Activated CD4-positive, alpha-beta memory T cell treated with anti-CD3 and anti-CD28 coated beads for 36 hours (primary cell): ENCODE measurements at regions not wholly inside any gene's neighbourhood (a gene's known extent, or its start where the extent isn't known, plus 50 kb on each side); places are given as distances from the start of the nearest gene placed in this dataset.
A peak's percentile ranks its signal among the peaks of the same experiment; 100 is the strongest.

Source experiments
- CTCF ChIA-PET: fragments of 350-600 bp; sonication (Branson Sonifier 250); formaldehyde crosslinking; loops from one replicate; lab custom pipeline; 2021; ENCODE audit warnings: antibody characterized with exemption, inconsistent platforms; lab: Charles Lee
- POLR2A ChIA-PET: fragments of 350-600 bp; sonication (Branson Sonifier 250); formaldehyde crosslinking; loops from one replicate; lab custom pipeline; 2021; ENCODE audit warnings: antibody characterized with exemption; lab: Charles Lee
- DNase-seq: peaks from one replicate; pipeline ENCODE4 v3.0.0-alpha.2; 2020
- H3K27ac Mint-ChIP-seq: one replicate; pipeline ENCODE4 v1.8.0; 2021; ENCODE audit warnings: mixed read lengths
- H3K27me3 Mint-ChIP-seq: one replicate; pipeline ENCODE4 v1.8.0; 2021; ENCODE audit warnings: mixed read lengths
- H3K36me3 Mint-ChIP-seq: one replicate; pipeline ENCODE4 v1.8.0; 2021; ENCODE audit warnings: mixed read lengths
- H3K4me1 Mint-ChIP-seq: one replicate; pipeline ENCODE4 v1.8.0; 2021; ENCODE audit warnings: low read depth, mixed read lengths
- H3K4me3 Mint-ChIP-seq: one replicate; pipeline ENCODE4 v1.8.0; 2021; ENCODE audit warnings: mild to moderate bottlenecking, mixed read lengths
- H3K9me3 Mint-ChIP-seq: one replicate; pipeline ENCODE4 v1.8.0; 2021; ENCODE audit warnings: mixed read lengths
- intact Hi-C: fragments of 100-400 bp; cut with micrococcal nuclease; formaldehyde crosslinking; loops from one replicate; pipeline ENCODE4 v1.15.1; 2023

DNA sequence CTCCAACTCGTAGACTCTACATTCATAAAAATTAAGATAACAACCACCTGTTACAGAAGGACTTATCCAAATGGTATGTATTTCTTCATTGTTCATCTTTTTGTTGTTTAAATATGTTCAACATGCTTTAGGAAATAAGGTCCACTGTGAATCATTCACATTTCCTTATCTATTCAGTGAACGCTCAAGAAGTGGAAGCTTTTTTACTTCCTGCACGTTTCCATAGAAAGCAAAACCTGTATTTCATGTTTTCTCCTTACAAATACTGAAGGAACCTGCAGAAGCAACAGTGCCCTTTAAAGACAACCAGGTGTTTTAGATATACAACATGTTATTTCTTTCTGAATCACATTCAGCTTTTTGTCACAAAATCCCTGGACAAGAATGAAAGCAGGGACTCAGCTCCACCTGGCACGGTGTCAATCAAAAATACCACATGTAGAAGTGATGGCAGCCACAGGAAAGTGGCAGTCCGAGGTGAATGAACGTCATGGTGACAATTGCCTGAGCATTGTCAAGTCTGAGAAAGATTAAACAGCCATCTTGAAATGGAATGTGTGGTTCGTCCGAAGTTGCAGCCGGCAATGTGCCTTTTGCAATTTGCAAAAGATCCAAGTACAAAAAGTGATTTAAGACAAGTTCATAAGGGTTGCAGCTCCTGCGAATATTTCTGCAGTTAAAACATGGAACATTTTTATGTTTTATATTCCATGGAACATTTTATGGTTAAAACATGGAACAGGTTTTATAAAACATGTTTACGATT, 66.7 kb upstream of the RIPOR2 start:
- H3K9me3 Mint-ChIP-seq, result no peaks in the 10 kb centered on the region
- POLR2A ChIA-PET, result no interaction called here
- no peaks in the 10 kb centered on the region for H3K27me3 Mint-ChIP-seq

DNA sequence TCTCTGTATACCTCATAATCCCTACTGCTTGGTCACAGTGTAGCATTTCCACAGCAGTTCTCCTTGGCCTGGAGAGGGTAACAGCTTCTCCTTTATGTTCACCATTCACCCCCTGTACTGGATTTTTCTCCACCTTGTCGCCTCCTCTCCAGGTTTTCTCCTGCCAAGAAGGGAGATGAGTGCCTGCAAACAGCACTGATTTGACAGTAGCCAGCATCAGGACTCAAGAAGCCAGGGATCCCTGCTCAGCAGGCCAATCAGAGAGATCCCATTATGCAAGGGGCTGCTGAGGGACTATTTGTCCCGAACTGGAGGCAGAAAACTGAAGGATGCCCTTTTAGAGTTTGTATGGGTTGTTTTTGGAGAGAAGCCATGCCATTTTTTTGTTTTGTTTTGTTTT, 68.6 kb upstream of the RIPOR2 start:
- intact Hi-C loops, result no loop called here
- ChIA-PET POLR2A (no interaction called here), CTCF (interaction anchor here (1.1 to 6.4 kb wide), 5 partner anchors 12 to 71 kb away, joined by 3 to 82 read pairs (median 24); no protein-coding TSS in a partner anchor)
- no peak for DNase-seq
- Mint-ChIP-seq H3K9me3 (no peaks in the 10 kb centered on the region), H3K27ac (no peak overlapping the region), H3K36me3 (no peaks in the 10 kb centered on the region), H3K27me3 (no peaks in the 10 kb centered on the region), H3K4me3 (no peak overlapping the region), H3K4me1 (peaks cover 66% of the 10 kb centered on the region)

More for the DNA sequence above, 66.7 kb upstream of the RIPOR2 start:
- H3K27ac Mint-ChIP-seq, result no peak overlapping the region
- peaks cover 65% of the 10 kb centered on the region for H3K4me1 Mint-ChIP-seq
- intact Hi-C loops, result no loop called here
- H3K36me3 Mint-ChIP-seq, result no peaks in the 10 kb centered on the region
- no peak for DNase-seq
- no peak overlapping the region for H3K4me3 Mint-ChIP-seq
- CTCF ChIA-PET, result interaction anchor here (0.7 to 2.6 kb wide), 2 partner anchors 11 to 93 kb away, joined by 3 to 17 read pairs; no protein-coding TSS in a partner anchor

DNA sequence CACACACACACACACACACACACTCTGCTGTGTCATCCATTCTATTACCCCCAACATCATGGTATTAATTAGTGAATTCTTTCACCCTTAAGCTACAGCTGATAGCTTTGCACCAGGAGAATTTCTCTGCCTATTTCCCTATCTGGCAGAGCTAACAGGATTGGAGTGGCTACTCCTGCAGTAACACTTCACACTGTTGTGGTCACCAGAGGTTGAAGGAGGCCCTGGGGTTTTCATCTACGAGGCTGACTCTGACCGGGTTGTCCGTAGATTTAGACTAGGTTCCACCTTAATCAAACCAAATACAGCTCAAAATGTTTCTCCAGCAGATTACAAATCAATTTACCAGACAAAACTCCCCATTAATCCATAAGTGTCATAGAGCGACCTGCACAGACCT, 69.2 kb upstream of the RIPOR2 start:
- intact Hi-C loops, result no loop called here
- no peaks in the 10 kb centered on the region for H3K27me3 Mint-ChIP-seq
- CTCF ChIA-PET, result interaction anchor here (0.6 to 6.4 kb wide), 6 partner anchors 12 to 295 kb away, joined by 3 to 82 read pairs (median 15); no protein-coding TSS in a partner anchor
- H3K36me3 Mint-ChIP-seq, result no peaks in the 10 kb centered on the region
- H3K4me1 Mint-ChIP-seq, result peaks cover 68% of the 10 kb centered on the region
- H3K9me3 Mint-ChIP-seq, result no peaks in the 10 kb centered on the region
- POLR2A ChIA-PET, result interaction anchor here (0.7 to 1.4 kb wide), 3 partner anchors 13 to 149 kb away, joined by 3 to 6 read pairs (median 3); no protein-coding TSS in a partner anchor
- H3K27ac Mint-ChIP-seq, result no peak overlapping the region
- DNase-seq, result no peak
- no peak overlapping the region for H3K4me3 Mint-ChIP-seq

DNA sequence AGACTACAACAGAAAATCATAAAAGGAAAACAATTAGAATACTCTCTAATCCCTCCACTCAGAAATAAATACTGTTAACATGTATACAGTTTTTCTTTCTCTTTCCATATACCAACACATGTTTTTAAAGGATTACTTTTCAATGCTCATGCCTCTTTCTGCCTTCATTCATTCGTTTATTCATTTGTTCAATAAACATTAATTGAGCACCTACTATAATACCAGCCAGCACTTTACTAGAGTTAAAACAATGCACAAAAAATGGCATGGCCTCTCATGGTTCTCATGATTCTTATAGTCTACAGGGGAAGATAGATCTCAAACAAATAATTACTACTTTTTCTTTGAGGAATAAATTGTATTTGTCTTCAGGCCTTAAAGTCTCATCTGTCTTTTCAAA, 70.3 kb upstream of the RIPOR2 start:
- Mint-ChIP-seq H3K4me1 (peaks cover 73% of the 10 kb centered on the region), H3K27me3 (no peaks in the 10 kb centered on the region), H3K4me3 (no peak overlapping the region), H3K9me3 (no peaks in the 10 kb centered on the region), H3K36me3 (no peaks in the 10 kb centered on the region), H3K27ac (peak overlapping the region; percentile 78)
- ChIA-PET POLR2A (interaction anchor here (0.8 to 2.7 kb wide), 5 partner anchors 20 to 150 kb away, joined by 3 to 15 read pairs (median 5); partner anchors contain the start of gene RIPOR2), CTCF (interaction anchor here (0.9 to 6.4 kb wide), 7 partner anchors 11 to 425 kb away, joined by 3 to 82 read pairs (median 7); no protein-coding TSS in a partner anchor)
- DNase-seq, result no peak
- intact Hi-C loops, result loop anchor here (2.0 kb wide), 2 partner anchors 71 to 97 kb away; partner anchors contain the start of gene RIPOR2

DNA sequence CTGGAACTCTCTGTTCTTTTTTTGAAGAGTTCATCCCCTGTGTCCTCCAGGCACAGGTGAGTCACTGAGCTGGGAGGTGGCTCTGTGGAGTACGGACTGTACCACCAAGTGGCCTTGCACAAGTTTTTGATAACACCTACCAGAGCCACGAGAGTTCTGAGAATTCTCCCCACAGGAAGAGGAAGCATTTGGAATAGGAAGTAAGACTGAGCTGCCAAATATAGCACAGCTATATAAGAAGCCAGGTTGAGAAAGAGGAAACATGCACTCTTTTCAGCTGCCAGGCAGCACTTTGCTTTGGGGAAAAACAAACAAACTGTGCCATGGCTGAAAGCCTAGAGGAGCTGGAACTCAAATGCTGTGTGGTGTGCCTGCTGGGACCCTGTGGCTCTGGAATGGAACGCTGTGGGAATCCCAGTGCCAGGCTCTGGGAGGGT, 70.8 kb upstream of the RIPOR2 start:
- H3K27me3 Mint-ChIP-seq, result no peaks in the 10 kb centered on the region
- intact Hi-C loops, result loop anchor here (1.0 to 2.0 kb wide), 7 partner anchors 9 to 150 kb away; partner anchors contain the start of gene RIPOR2
- H3K4me3 Mint-ChIP-seq, result peak overlapping the region; percentile 10
- POLR2A ChIA-PET, result interaction anchor here (0.6 to 2.7 kb wide), 10 partner anchors 15 to 151 kb away, joined by 3 to 15 read pairs (median 4); partner anchors contain the start of gene RIPOR2
- DNase-seq, result peak; percentile 66
- no peaks in the 10 kb centered on the region for H3K9me3 Mint-ChIP-seq
- H3K36me3 Mint-ChIP-seq, result no peaks in the 10 kb centered on the region
- peak overlapping the region; percentile 78 for H3K27ac Mint-ChIP-seq
- H3K4me1 Mint-ChIP-seq, result peaks cover 77% of the 10 kb centered on the region
- CTCF ChIA-PET, result interaction anchor here (0.7 to 6.4 kb wide), 9 partner anchors 10 to 425 kb away, joined by 3 to 82 read pairs (median 5); partner anchors contain the start of gene RIPOR2

DNA sequence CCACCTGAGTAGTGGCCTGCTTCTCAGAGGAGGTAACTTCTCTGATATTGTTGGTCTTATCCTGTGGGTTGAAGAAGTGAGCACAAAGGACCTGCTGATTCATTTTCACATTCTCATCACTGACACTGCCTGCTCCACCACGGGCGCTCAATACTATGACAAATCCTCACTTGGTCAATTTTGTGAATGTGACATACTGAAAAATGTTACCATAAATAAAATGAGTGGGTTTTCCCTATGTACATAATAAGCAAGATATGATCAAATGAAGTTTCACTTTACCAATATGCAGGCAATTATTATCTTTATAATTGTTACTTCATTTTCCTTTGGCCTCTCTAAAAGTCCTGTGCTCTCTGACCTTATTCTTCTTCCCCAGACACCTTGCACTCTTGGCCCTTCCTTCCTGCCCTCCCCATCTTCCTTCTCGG, 71.5 kb upstream of the RIPOR2 start:
- intact Hi-C loops, result loop anchor here (1.0 to 2.0 kb wide), 7 partner anchors 8 to 151 kb away; partner anchors contain the start of gene RIPOR2
- POLR2A ChIA-PET, result interaction anchor here (0.6 to 2.7 kb wide), 8 partner anchors 15 to 141 kb away, joined by 3 to 15 read pairs (median 3); partner anchors contain the start of gene RIPOR2
- Mint-ChIP-seq H3K4me1 (peaks cover 81% of the 10 kb centered on the region), H3K9me3 (no peaks in the 10 kb centered on the region), H3K36me3 (no peaks in the 10 kb centered on the region), H3K27me3 (no peaks in the 10 kb centered on the region), H3K27ac (peak overlapping the region; percentile 78), H3K4me3 (peak overlapping the region; percentile 40)
- CTCF ChIA-PET, result interaction anchor here (0.7 to 6.4 kb wide), 8 partner anchors 9 to 151 kb away, joined by 3 to 82 read pairs (median 8); partner anchors contain the start of gene RIPOR2
- peak; percentile 76 for DNase-seq

DNA sequence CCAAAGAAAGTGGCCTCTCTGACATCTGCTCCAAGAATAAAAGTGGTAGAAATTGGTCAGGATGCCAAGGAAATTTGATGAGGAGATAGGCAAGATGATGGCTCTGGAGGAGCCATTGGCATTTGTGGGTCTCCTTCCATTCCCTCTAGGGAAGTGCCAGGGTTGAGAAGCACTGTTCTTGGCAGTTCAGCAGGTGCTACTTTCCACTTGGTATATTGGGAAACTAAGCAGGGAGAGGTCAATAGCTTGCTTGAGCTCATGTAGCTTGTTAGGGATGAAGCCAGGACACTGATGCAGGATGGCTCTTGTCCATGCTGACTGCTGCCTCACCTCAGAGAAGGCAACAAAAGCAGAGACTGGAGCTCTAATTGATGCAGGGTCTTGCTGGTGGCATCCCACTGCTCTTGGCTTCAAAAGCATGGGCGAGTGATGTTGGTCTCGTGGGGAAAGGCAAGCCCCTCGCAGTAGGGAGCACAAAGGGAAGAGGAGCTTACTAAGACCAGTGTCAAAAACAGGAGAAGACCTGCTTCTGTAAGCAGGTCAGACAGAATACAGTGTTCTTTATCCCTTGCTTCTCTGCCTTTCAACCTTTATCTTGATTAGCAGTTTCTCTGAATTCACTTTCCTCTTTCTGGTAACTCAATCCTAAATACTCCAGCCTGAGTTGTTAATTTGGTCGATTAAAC, 73.1 kb upstream of the RIPOR2 start:
- Mint-ChIP-seq H3K36me3 (no peaks in the 10 kb centered on the region), H3K4me1 (peaks cover 88% of the 10 kb centered on the region), H3K27ac (peak overlapping the region; percentile 56), H3K27me3 (no peaks in the 10 kb centered on the region), H3K4me3 (peak overlapping the region; percentile 7), H3K9me3 (no peaks in the 10 kb centered on the region)
- intact Hi-C loops, result no loop called here
- CTCF ChIA-PET, result interaction anchor here (0.8 to 6.4 kb wide), 13 partner anchors 8 to 428 kb away, joined by 3 to 82 read pairs (median 4); no protein-coding TSS in a partner anchor
- POLR2A ChIA-PET, result interaction anchor here (0.7 to 2.7 kb wide), 5 partner anchors 18 to 153 kb away, joined by 3 to 15 read pairs (median 3); no protein-coding TSS in a partner anchor
- DNase-seq, result no peak

DNA sequence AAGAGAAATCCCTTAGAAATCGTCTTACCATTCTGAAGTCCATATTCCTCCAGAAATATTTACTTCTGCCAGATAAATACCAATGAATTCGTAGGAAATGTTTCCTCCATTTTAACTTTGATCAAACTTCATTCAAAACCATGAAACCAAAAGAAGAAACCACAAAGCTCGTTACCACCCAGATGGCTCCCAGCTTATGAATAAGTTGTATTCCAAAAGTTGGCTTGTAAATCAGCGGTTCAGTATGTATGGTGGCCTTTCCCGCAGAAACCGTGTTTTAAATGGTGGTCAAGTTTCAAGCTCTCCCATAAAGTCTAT, 73.6 kb upstream of the RIPOR2 start:
- H3K27me3 Mint-ChIP-seq, result no peaks in the 10 kb centered on the region
- ChIA-PET CTCF (interaction anchor here (0.8 to 6.4 kb wide), 13 partner anchors 7 to 428 kb away, joined by 3 to 82 read pairs (median 4); no protein-coding TSS in a partner anchor), POLR2A (interaction anchor here (0.7 to 1.6 kb wide), 3 partner anchors 19 to 35 kb away, joined by 3 to 4 read pairs (median 3); no protein-coding TSS in a partner anchor)
- H3K4me3 Mint-ChIP-seq, result peak overlapping the region; percentile 7
- intact Hi-C loops, result no loop called here
- no peak for DNase-seq
- H3K9me3 Mint-ChIP-seq, result no peaks in the 10 kb centered on the region
- H3K36me3 Mint-ChIP-seq, result no peaks in the 10 kb centered on the region
- H3K4me1 Mint-ChIP-seq, result peaks cover 86% of the 10 kb centered on the region
- H3K27ac Mint-ChIP-seq, result peak overlapping the region; percentile 56

DNA sequence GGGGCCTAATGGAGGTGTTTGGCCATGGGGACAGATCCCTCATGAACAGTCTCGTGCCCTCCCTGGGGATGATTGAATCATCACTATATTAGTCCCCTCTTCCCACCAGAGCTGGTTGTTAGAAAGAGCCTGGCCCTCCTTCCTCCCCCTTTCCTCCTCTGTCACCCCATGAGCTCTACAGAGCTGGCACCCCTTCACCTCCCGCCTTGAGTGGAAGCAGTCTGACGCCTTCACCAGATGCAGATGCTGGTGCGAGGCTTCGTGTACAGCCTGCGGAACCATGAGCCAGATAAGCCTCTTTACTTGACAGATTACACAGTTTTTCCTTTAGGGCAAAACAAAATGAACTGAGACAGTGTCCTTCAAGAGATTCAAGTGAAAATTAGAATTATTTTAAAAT, 74.4 kb upstream of the RIPOR2 start:
- Mint-ChIP-seq H3K4me3 (no peak overlapping the region), H3K27me3 (no peaks in the 10 kb centered on the region), H3K9me3 (no peaks in the 10 kb centered on the region), H3K36me3 (no peaks in the 10 kb centered on the region), H3K27ac (peak overlapping the region; percentile 55), H3K4me1 (peaks cover 86% of the 10 kb centered on the region)
- ChIA-PET POLR2A (interaction anchor here (0.6 kb wide), 1 partner anchor 634 kb away, joined by 3 read pairs; no protein-coding TSS in a partner anchor), CTCF (interaction anchor here (0.9 to 6.4 kb wide), 7 partner anchors 7 to 429 kb away, joined by 3 to 82 read pairs (median 4); no protein-coding TSS in a partner anchor)
- intact Hi-C loops, result loop anchor here (10.0 kb wide), 1 partner anchor 515 kb away; the partner anchor contains the start of gene ALDH5A1
- DNase-seq, result no peak

DNA sequence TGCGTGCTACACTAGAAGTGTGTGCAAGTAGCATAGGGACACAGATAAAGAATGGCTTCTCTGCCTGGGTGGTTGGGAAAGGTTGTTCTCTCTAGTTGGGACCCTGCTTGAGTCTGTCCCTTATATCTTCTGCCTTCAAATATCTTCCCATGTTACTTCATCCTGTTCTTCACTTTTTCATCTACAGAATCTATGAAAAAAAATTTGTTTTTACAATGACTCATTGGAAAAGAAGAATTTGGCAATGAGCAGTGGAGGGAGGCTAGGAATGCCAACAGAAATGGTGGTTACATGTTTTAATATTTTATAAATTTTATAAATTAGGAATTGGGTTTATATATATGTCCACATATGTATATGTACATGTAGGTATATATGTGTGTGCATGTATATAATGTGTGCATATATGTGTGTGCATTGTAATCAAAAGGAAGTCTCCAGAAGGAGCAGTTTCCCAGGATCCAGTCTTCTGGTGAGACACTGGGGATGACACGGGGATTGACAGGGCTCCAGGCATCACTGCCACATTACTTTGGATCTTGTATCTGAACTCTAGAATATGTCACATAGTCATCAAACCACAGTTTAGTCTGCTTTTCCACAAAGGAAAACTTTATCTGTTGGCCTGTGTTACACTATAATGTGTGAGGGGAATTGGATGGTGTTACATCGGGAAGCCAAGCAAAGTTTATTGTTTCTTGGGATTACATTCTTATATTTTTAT, 75.3 kb upstream of the RIPOR2 start:
- Mint-ChIP-seq H3K36me3 (no peaks in the 10 kb centered on the region), H3K9me3 (no peaks in the 10 kb centered on the region), H3K4me1 (peaks cover 86% of the 10 kb centered on the region), H3K4me3 (no peak overlapping the region), H3K27ac (no peak overlapping the region), H3K27me3 (no peaks in the 10 kb centered on the region)
- intact Hi-C loops, result loop anchor here (10.0 kb wide), 1 partner anchor 516 kb away; the partner anchor contains the start of gene ALDH5A1
- DNase-seq, result no peak
- ChIA-PET POLR2A (no interaction called here), CTCF (interaction anchor here (4.0 kb wide), 1 partner anchor 19 kb away, joined by 22 read pairs; no protein-coding TSS in a partner anchor)
